ENCODE measurements at regions not wholly inside any gene's neighbourhood (a gene's known extent, or its start where the extent isn't known, plus 50 kb on each side); places are given as distances from the start of the nearest gene placed in this dataset.

DNA sequence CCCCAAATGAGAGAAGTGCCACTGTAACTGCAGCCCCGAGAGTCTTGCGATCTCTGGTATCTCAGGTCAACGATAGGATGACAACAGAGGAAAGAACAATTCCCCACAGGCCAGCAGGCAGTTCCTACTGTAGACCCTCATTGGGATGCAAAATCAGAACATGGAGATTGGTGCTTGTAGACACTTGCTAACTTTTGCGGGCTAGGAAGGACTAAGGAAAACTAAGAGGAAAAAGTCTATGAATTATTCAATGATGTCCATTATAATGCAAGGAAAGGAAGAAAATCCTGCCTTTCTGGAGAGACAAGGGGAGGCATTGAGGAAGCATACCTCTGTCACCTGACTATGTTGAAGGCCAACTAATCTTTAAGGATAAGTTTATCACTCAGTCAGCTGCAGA is 51.9 kb upstream of the CWC22 start:
- H3K27me3 ChIP-seq (replicated peaks; ENCODE audit: insufficient read depth, low read depth, low read length, poor library complexity), result no peaks in the 10 kb centered on the region
- DNase-seq (ENCODE audit: low spot score), result no peak
- H3K36me3 ChIP-seq (ENCODE audit: insufficient read depth, low read length, poor library complexity, severe bottlenecking), result no peaks in the 10 kb centered on the region
- CTCF ChIA-PET, result no interaction called here
- BruUV-seq (replicated peaks), result no TSS peak
- no peak overlapping the region for H3K27ac ChIP-seq (ENCODE audit: low read depth, low read length, poor library complexity, severe bottlenecking)
- H3K4me3 ChIP-seq (ENCODE audit: low read depth, low read length, poor library complexity, severe bottlenecking), result no peak overlapping the region
- H3K4me1 ChIP-seq (ENCODE audit: insufficient read depth, low read length, poor library complexity, severe bottlenecking), result no peaks in the 10 kb centered on the region
- intact Hi-C loops (cut with micrococcal nuclease; ENCODE audit: unreplicated experiment), result no loop called here
- no peak for TF ChIP-seq EZH2 (IDR thresholded peaks at IDR 0.05; ENCODE audit: borderline replicate concordance, low read depth, low read length, poor library complexity, severe bottlenecking)
- TF ChIP-seq, protein P1, sequence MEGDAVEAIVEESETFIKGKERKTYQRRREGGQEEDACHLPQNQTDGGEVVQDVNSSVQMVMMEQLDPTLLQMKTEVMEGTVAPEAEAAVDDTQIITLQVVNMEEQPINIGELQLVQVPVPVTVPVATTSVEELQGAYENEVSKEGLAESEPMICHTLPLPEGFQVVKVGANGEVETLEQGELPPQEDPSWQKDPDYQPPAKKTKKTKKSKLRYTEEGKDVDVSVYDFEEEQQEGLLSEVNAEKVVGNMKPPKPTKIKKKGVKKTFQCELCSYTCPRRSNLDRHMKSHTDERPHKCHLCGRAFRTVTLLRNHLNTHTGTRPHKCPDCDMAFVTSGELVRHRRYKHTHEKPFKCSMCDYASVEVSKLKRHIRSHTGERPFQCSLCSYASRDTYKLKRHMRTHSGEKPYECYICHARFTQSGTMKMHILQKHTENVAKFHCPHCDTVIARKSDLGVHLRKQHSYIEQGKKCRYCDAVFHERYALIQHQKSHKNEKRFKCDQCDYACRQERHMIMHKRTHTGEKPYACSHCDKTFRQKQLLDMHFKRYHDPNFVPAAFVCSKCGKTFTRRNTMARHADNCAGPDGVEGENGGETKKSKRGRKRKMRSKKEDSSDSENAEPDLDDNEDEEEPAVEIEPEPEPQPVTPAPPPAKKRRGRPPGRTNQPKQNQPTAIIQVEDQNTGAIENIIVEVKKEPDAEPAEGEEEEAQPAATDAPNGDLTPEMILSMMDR (conservative IDR thresholded peaks at IDR 0.05; ENCODE audit: low read depth, low read length), result no peak
- POLR2A ChIA-PET (ENCODE audit: low non-redundant PET), result no interaction called here
- no peaks in the 10 kb centered on the region for H3K9me3 ChIP-seq (ENCODE audit: low read depth, low read length, poor library complexity, severe bottlenecking)

GRCh38 chr2:180057706-180058412 is 50.8 kb upstream of the CWC22 start:
- DNase-seq (ENCODE audit: low spot score), result no peak
- ChIA-PET POLR2A (ENCODE audit: low non-redundant PET) (no interaction called here), CTCF (no interaction called here)
- Histone ChIP-seq H3K4me1 (ENCODE audit: insufficient read depth, low read length, poor library complexity, severe bottlenecking) (no peaks in the 10 kb centered on the region), H3K4me3 (ENCODE audit: low read depth, low read length, poor library complexity, severe bottlenecking) (no peak overlapping the region), H3K9me3 (ENCODE audit: low read depth, low read length, poor library complexity, severe bottlenecking) (no peaks in the 10 kb centered on the region), H3K27me3 (replicated peaks; ENCODE audit: insufficient read depth, low read depth, low read length, poor library complexity) (no peaks in the 10 kb centered on the region), H3K27ac (ENCODE audit: low read depth, low read length, poor library complexity, severe bottlenecking) (no peak overlapping the region), H3K36me3 (ENCODE audit: insufficient read depth, low read length, poor library complexity, severe bottlenecking) (no peaks in the 10 kb centered on the region)
- no TSS peak for BruUV-seq (replicated peaks)
- TF ChIP-seq, protein P1 (conservative IDR thresholded peaks at IDR 0.05; ENCODE audit: low read depth, low read length), result no peak
- TF ChIP-seq EZH2 (IDR thresholded peaks at IDR 0.05; ENCODE audit: borderline replicate concordance, low read depth, low read length, poor library complexity, severe bottlenecking), result no peak
- intact Hi-C loops (cut with micrococcal nuclease; ENCODE audit: unreplicated experiment), result no loop called here

Measured in A673 (cell line).